ENCODE measurements at regions not wholly inside any gene's neighbourhood (a gene's known extent, or its start where the extent isn't known, plus 50 kb on each side); places are given as distances from the start of the nearest gene placed in this dataset.

DNA sequence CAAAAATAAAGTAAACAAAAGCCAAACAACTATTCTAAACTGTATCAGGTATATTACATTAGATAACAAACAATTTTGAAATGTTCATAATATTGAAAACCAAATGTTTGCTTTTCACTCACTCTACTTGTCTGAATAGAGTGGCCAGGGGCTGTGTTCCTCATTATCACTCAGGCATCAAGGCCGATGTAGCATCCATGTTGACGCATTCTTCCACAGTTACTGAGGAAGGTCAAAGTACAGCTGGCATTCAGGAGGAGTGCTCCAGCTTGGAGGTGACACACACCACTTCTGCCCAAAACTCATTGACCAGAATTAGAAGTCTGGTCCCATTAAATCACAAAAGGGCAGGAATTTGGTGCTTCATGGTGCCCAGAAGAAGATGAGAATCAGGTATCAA lies 137.6 kb upstream of the MANEA start:
- Histone ChIP-seq H3K4me2 (no peak overlapping the region), H3K9ac (no peak overlapping the region), H3K4me3 (ENCODE audit: low read depth in 2 of 2, low read length in 1 of 2) (no peak overlapping the region), H3K9me2 (no peaks in the 10 kb centered on the region), H3K27me3 (ENCODE audit: insufficient read depth) (no peaks in the 10 kb centered on the region), H3K4me1 (ENCODE audit: control insufficient read depth in 1 of 2, insufficient read depth in 2 of 2, low read depth in 1 of 2, low read length in 1 of 2) (no peaks in the 10 kb centered on the region), H2AFZ (ENCODE audit: low read depth) (no peak overlapping the region), H3K36me3 (replicated peaks in 1 of 2; ENCODE audit: control insufficient read depth in 1 of 2, insufficient read depth in 2 of 2, low read length in 1 of 2) (no peaks in the 10 kb centered on the region), H3F3A (replicated peaks; ENCODE audit: insufficient read depth) (no peaks in the 10 kb centered on the region), H3K27ac (ENCODE audit: low read depth in 2 of 2, low read length in 1 of 2) (no peak overlapping the region), H4K20me1 (ENCODE audit: insufficient read depth) (no peaks in the 10 kb centered on the region), H3K9me3 (no peaks in the 10 kb centered on the region), H3K79me2 (ENCODE audit: insufficient read depth) (no peaks in the 10 kb centered on the region)
- TF ChIP-seq MAX (IDR thresholded peaks at IDR 0.05; ENCODE audit: low read depth) (no peak), PBX3 (IDR thresholded peaks at IDR 0.05) (no peak), RXRA (IDR thresholded peaks at IDR 0.05; ENCODE audit: borderline replicate concordance, low read depth) (no peak), NFIC (IDR thresholded peaks at IDR 0.05; ENCODE audit: borderline replicate concordance) (no peak), TAF1 (IDR thresholded peaks at IDR 0.05; ENCODE audit: borderline replicate concordance, low read depth, low read length) (no peak), EP300 (IDR thresholded peaks at IDR 0.05; ENCODE audit: borderline replicate concordance in 1 of 2, low read depth in 1 of 2, low read length in 1 of 2) (no peak), RFX5 (IDR thresholded peaks at IDR 0.05; ENCODE audit: low read length) (no peak), JUND (IDR thresholded peaks at IDR 0.05) (no peak), TEAD4 (IDR thresholded peaks at IDR 0.05; ENCODE audit: borderline replicate concordance, insufficient read depth) (no peak), GATA2 (CRISPR knock-in tag; IDR thresholded peaks at IDR 0.05) (no peak), FOXJ3 (CRISPR knock-in tag; IDR thresholded peaks at IDR 0.05) (no peak), SMC3 (IDR thresholded peaks at IDR 0.05; ENCODE audit: low read depth, low read length) (no peak), EZH2phosphoT487 (IDR thresholded peaks at IDR 0.05; ENCODE audit: borderline replicate concordance, low read depth) (no peak), MEF2A (IDR thresholded peaks at IDR 0.05; ENCODE audit: borderline replicate concordance, low read depth) (no peak)
- TF ChIP-seq, protein P1, sequence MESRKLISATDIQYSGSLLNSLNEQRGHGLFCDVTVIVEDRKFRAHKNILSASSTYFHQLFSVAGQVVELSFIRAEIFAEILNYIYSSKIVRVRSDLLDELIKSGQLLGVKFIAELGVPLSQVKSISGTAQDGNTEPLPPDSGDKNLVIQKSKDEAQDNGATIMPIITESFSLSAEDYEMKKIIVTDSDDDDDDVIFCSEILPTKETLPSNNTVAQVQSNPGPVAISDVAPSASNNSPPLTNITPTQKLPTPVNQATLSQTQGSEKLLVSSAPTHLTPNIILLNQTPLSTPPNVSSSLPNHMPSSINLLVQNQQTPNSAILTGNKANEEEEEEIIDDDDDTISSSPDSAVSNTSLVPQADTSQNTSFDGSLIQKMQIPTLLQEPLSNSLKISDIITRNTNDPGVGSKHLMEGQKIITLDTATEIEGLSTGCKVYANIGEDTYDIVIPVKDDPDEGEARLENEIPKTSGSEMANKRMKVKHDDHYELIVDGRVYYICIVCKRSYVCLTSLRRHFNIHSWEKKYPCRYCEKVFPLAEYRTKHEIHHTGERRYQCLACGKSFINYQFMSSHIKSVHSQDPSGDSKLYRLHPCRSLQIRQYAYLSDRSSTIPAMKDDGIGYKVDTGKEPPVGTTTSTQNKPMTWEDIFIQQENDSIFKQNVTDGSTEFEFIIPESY (IDR thresholded peaks at IDR 0.05; ENCODE audit: borderline replicate concordance, low read depth), result no peak
- WGBS (ENCODE audit: low lambda C conversion rate), result 78% methylated on average over 2 of the region's 2 CpGs
- ChIA-PET POLR2A (no interaction called here), CTCF (no interaction called here)
- DNase-seq, result no peak

- TF ChIP-seq EZH2phosphoT487 (IDR thresholded peaks at IDR 0.05; ENCODE audit: borderline replicate concordance, low read depth) (no peak), MEF2A (IDR thresholded peaks at IDR 0.05; ENCODE audit: borderline replicate concordance, low read depth) (no peak), YY1 (IDR thresholded peaks at IDR 0.05; ENCODE audit: low read depth) (no peak), TAF1 (IDR thresholded peaks at IDR 0.05; ENCODE audit: borderline replicate concordance, low read depth, low read length) (no peak), POLR2AphosphoS5 (IDR thresholded peaks at IDR 0.05; ENCODE audit: low read depth, low read length) (no peak), FOXJ3 (CRISPR knock-in tag; IDR thresholded peaks at IDR 0.05) (no peak), GATA2 (CRISPR knock-in tag; IDR thresholded peaks at IDR 0.05) (no peak), CHD2 (IDR thresholded peaks at IDR 0.05; ENCODE audit: low read length, partially characterized antibody) (no peak), RAD21 (IDR thresholded peaks at IDR 0.05; ENCODE audit: low read length) (no peak), NFIC (IDR thresholded peaks at IDR 0.05; ENCODE audit: borderline replicate concordance) (no peak), SIN3A (IDR thresholded peaks at IDR 0.05; ENCODE audit: borderline replicate concordance, low read depth, low read length) (no peak), RFX5 (IDR thresholded peaks at IDR 0.05; ENCODE audit: low read length) (no peak), PBX3 (IDR thresholded peaks at IDR 0.05) (no peak)
- TF ChIP-seq, protein P2, sequence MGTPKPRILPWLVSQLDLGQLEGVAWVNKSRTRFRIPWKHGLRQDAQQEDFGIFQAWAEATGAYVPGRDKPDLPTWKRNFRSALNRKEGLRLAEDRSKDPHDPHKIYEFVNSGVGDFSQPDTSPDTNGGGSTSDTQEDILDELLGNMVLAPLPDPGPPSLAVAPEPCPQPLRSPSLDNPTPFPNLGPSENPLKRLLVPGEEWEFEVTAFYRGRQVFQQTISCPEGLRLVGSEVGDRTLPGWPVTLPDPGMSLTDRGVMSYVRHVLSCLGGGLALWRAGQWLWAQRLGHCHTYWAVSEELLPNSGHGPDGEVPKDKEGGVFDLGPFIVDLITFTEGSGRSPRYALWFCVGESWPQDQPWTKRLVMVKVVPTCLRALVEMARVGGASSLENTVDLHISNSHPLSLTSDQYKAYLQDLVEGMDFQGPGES (IDR thresholded peaks at IDR 0.05; ENCODE audit: low read depth, low read length), result no peak
- no peaks in the 10 kb centered on the region for H3K9me3 ChIP-seq
- CTCF ChIA-PET, result no interaction called here
- POLR2A ChIA-PET, result no interaction called here
- H4K20me1 ChIP-seq (ENCODE audit: insufficient read depth), result no peaks in the 10 kb centered on the region
- H3K27ac ChIP-seq (ENCODE audit: low read depth in 2 of 2, low read length in 1 of 2), result no peak overlapping the region
- no peaks in the 10 kb centered on the region for H3K27me3 ChIP-seq (ENCODE audit: insufficient read depth)
- no peak for DNase-seq
- H3K79me2 ChIP-seq (ENCODE audit: insufficient read depth), result no peaks in the 10 kb centered on the region
- WGBS (ENCODE audit: low lambda C conversion rate), result 54% methylated on average over 4 of the region's 4 CpGs
- no peak overlapping the region for H3K4me3 ChIP-seq (ENCODE audit: low read depth in 2 of 2, low read length in 1 of 2)
- no peak overlapping the region for H3K9ac ChIP-seq
- no peaks in the 10 kb centered on the region for H3K36me3 ChIP-seq (replicated peaks in 1 of 2; ENCODE audit: control insufficient read depth in 1 of 2, insufficient read depth in 2 of 2, low read length in 1 of 2)
- H3K4me1 ChIP-seq (ENCODE audit: control insufficient read depth in 1 of 2, insufficient read depth in 2 of 2, low read depth in 1 of 2, low read length in 1 of 2), result no peaks in the 10 kb centered on the region
- H3K9me2 ChIP-seq, result no peaks in the 10 kb centered on the region
- H3K4me2 ChIP-seq, result no peak overlapping the region
- H2AFZ ChIP-seq (ENCODE audit: low read depth), result no peak overlapping the region
- H3F3A ChIP-seq (replicated peaks; ENCODE audit: insufficient read depth), result no peaks in the 10 kb centered on the region
These were observed 129.1 kb upstream of the MANEA start for GRCh38 chr6:95448208-95448607.
